GM12864 (cell line): ENCODE measurements at regions not wholly inside any gene's neighbourhood (a gene's known extent, or its start where the extent isn't known, plus 50 kb on each side); places are given as distances from the start of the nearest gene placed in this dataset.

Experiments used
- DNase-seq: peaks from one replicate; pipeline ENCODE4 v3.0.0-alpha.2; 2011; ENCODE audit warnings: low read depth
- H3K4me3 ChIP-seq: 2 replicates; pipeline ENCODE4 v1.5.1; 2011; ENCODE audit warnings: mild to moderate bottlenecking, low read depth, low read length, control low read depth
- CTCF ChIP-seq: IDR thresholded peaks from 2 replicates; pipeline ENCODE4 v1.5.1; 2011; ENCODE audit warnings: low read depth, mild to moderate bottlenecking, moderate library complexity, low read length, control low read depth, inconsistent platforms; ENCODE audit errors: missing control alignments

GRCh38 chrX:26590849-26591248, 374.9 kb downstream of the MAGEB5 start:
- no peak for DNase-seq
- no peak overlapping the region for H3K4me3 ChIP-seq
- no peak for TF ChIP-seq CTCF

GRCh38 chrX:26586570-26586969, 370.6 kb downstream of the MAGEB5 start:
- H3K4me3 ChIP-seq = no peak overlapping the region
- DNase-seq = no peak
- no peak for TF ChIP-seq CTCF

- TF ChIP-seq CTCF = no peak
- no peak for DNase-seq
- H3K4me3 ChIP-seq = no peak overlapping the region
Measured at GRCh38 chrX:26581091-26581490, 365.1 kb downstream of the MAGEB5 start.

- no peak for DNase-seq
- no peak overlapping the region for H3K4me3 ChIP-seq
- TF ChIP-seq CTCF = no peak
Measured at GRCh38 chrX:26580021-26580420, 364.1 kb downstream of the MAGEB5 start.

GRCh38 chrX:26574234-26574633, 358.3 kb downstream of the MAGEB5 start:
- no peak for DNase-seq
- TF ChIP-seq CTCF = no peak
- no peak overlapping the region for H3K4me3 ChIP-seq

- no peak for DNase-seq
- no peak for TF ChIP-seq CTCF
- H3K4me3 ChIP-seq = no peak overlapping the region
Measured at GRCh38 chrX:26562156-26562555, 346.2 kb downstream of the MAGEB5 start.

- no peak for DNase-seq
- TF ChIP-seq CTCF = no peak
- H3K4me3 ChIP-seq = no peak overlapping the region
Measured at GRCh38 chrX:26559855-26560254, 343.9 kb downstream of the MAGEB5 start.
